Vagina (tissue), 2 donors: ENCODE measurements at regions not wholly inside any gene's neighbourhood (a gene's known extent, or its start where the extent isn't known, plus 50 kb on each side); places are given as distances from the start of the nearest gene placed in this dataset.

Source experiments
- DNase-seq, 2 donors: peaks; one replicate each; pipeline ENCODE4 v3.0.0-alpha.2; 2017; ENCODE audit errors: extremely low spot score in 2 of 2
- H3K27ac ChIP-seq: fragments of 200-600 bp; sonication (generic); one replicate; pipeline ENCODE4 v1.5.1; 2019
- H3K27me3 ChIP-seq: fragments of 200-600 bp; sonication (generic); one replicate; pipeline ENCODE4 v1.5.1; 2019
- H3K36me3 ChIP-seq, 2 donors: fragments of 200-600 bp; sonication (generic); one replicate each; pipeline ENCODE4 v1.5.1; 2017 to 2019
- H3K4me1 ChIP-seq: fragments of 200-600 bp; sonication (generic); one replicate; pipeline ENCODE4 v1.5.1; 2019
- H3K4me3 ChIP-seq, 2 donors: fragments of 200-600 bp; sonication (generic); 1 replicate in 1 of 2; 2 replicates in 1 of 2; pipeline ENCODE4 v1.5.1; 2016 to 2019
- H3K9me3 ChIP-seq: fragments of 200-600 bp; sonication (generic); one replicate; pipeline ENCODE4 v1.5.1; 2019
- CTCF ChIP-seq, 3 experiments: fragments of 450-650 bp in 2 of 3; fragments of 200-600 bp in 1 of 3; sonication (generic) in 1 of 3; IDR thresholded peaks; one replicate each; pipeline ENCODE4 v1.5.1; 2017 to 2019; ENCODE audit warnings: antibody characterized with exemption in 3 of 3, mild to moderate bottlenecking in 2 of 3, moderate library complexity in 2 of 3
- POLR2A ChIP-seq, 2 donors: fragments of 450-650 bp; IDR thresholded peaks; one replicate each; pipeline ENCODE4 v1.6.1; 2017; ENCODE audit warnings: antibody characterized with exemption in 2 of 2, mild to moderate bottlenecking in 2 of 2, moderate library complexity in 2 of 2
- POLR2AphosphoS5 ChIP-seq, 2 donors: sonication (generic); formaldehyde crosslinking; IDR thresholded peaks; one replicate each; pipeline ENCODE4 v1.9.0; 2017; ENCODE audit warnings: antibody characterized with exemption in 2 of 2, mild to moderate bottlenecking in 2 of 2, low read depth in 1 of 2; ENCODE audit not compliant: insufficient read depth in 1 of 2
- intact Hi-C: fragments of 100-400 bp; cut with DNase I; formaldehyde crosslinking; loops from one replicate; pipeline ENCODE4 v1.15.1; 2023

DNA sequence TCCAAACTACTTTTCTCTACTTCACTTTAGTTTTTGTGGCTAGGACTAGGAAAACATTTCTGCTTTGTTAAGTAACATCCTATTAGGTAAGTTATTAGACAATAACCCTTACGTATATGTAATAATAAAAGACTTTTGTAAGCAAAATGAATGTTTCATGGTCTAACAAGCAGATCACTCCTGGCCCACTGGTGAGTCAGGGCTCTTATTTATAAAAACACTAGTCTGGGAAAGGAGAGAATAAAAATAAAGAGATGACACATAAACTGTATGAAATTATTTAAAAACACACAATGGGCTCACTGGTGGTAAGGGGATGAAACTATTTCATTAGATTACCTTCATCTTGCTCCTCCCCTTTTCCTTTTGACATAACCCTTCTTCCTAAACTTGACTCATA lies 2212.2 kb upstream of the ACO1 start:
- intact Hi-C loops, result no loop called here

GRCh38 chr9:30178610-30179009 lies 2205.8 kb upstream of the ACO1 start:
- H3K27ac ChIP-seq, result no peak overlapping the region
- H3K9me3 ChIP-seq, result no peaks in the 10 kb centered on the region
- no peaks in the 10 kb centered on the region for H3K4me1 ChIP-seq
- intact Hi-C loops, result no loop called here
- H3K4me3 ChIP-seq, result no peak overlapping the region
- TF ChIP-seq POLR2A (IDR thresholded peaks at IDR 0.05) (no peak), POLR2AphosphoS5 (IDR thresholded peaks at IDR 0.05; ENCODE audit: insufficient read depth in 1 of 2, low read depth in 1 of 2) (no peak), CTCF (IDR thresholded peaks at IDR 0.05) (no peak)
- DNase-seq, result no peak
- H3K36me3 ChIP-seq, result no peaks in the 10 kb centered on the region
- no peaks in the 10 kb centered on the region for H3K27me3 ChIP-seq

More for the DNA sequence above, 2212.2 kb upstream of the ACO1 start:
- DNase-seq, result no peak
- Histone ChIP-seq H3K9me3 (no peaks in the 10 kb centered on the region), H3K27me3 (no peaks in the 10 kb centered on the region), H3K4me3 (no peak overlapping the region), H3K4me1 (no peaks in the 10 kb centered on the region), H3K36me3 (no peaks in the 10 kb centered on the region), H3K27ac (no peak overlapping the region)
- no peak for TF ChIP-seq CTCF (IDR thresholded peaks at IDR 0.05)
- no peak for TF ChIP-seq POLR2A (IDR thresholded peaks at IDR 0.05)
- no peak for TF ChIP-seq POLR2AphosphoS5 (IDR thresholded peaks at IDR 0.05; ENCODE audit: insufficient read depth in 1 of 2, low read depth in 1 of 2)

DNA sequence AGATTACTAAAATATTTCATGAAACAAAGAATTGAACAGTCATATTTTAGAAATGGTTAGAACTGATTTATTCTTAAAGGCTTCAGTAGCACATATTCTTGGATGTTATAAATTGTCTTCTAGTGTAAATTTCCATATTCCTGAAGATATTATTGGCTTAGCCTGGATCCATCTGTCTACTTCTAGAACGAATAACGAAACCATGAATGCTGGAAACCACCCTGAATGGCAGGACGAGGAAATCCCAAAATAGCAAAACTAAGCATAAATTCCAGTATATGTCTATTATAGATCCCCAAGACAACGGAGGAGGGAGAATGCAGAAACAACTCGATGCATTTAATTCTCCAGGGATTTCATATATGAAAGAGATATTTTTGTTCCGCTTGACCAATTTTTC lies 2191.0 kb upstream of the ACO1 start:
- H3K4me1 ChIP-seq, result no peaks in the 10 kb centered on the region
- H3K36me3 ChIP-seq, result no peaks in the 10 kb centered on the region
- H3K27ac ChIP-seq, result no peak overlapping the region
- intact Hi-C loops, result no loop called here
- H3K9me3 ChIP-seq, result no peaks in the 10 kb centered on the region
- H3K4me3 ChIP-seq, result no peak overlapping the region
- DNase-seq, result no peak
- H3K27me3 ChIP-seq, result no peaks in the 10 kb centered on the region
- no peak for TF ChIP-seq CTCF (IDR thresholded peaks at IDR 0.05)

- H3K36me3 ChIP-seq, result no peaks in the 10 kb centered on the region
- no peak for TF ChIP-seq POLR2A (IDR thresholded peaks at IDR 0.05)
- TF ChIP-seq POLR2AphosphoS5 (IDR thresholded peaks at IDR 0.05; ENCODE audit: insufficient read depth in 1 of 2, low read depth in 1 of 2), result no peak
- no peak for TF ChIP-seq CTCF (IDR thresholded peaks at IDR 0.05)
- no peak for DNase-seq
- H3K27me3 ChIP-seq, result no peaks in the 10 kb centered on the region
- no peak overlapping the region for H3K4me3 ChIP-seq
- H3K27ac ChIP-seq, result no peak overlapping the region
- no peaks in the 10 kb centered on the region for H3K9me3 ChIP-seq
- intact Hi-C loops, result no loop called here
- no peaks in the 10 kb centered on the region for H3K4me1 ChIP-seq
Measured at GRCh38 chr9:30196941-30197340, 2187.5 kb upstream of the ACO1 start.

DNA sequence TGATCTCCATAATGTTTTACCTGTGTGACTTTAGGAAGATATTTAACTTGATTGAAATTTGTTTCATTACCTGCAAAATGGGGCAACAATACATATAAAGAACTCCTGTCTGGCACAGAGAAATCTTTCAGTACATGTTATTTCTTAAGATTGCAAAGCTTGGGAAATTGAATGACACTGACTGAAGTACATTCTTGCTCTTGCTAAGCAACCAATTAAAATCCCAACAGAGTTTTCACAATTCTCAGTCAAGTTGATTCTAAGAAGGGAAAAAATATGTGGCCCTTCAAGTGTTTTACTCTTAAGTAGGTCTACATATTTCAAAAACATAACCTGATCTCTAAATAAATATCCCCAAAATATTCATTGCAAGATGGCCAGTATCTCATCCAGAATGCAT lies 2187.0 kb upstream of the ACO1 start:
- DNase-seq, result no peak
- Histone ChIP-seq H3K4me1 (no peaks in the 10 kb centered on the region), H3K27ac (no peak overlapping the region), H3K27me3 (no peaks in the 10 kb centered on the region), H3K4me3 (no peak overlapping the region), H3K36me3 (no peaks in the 10 kb centered on the region), H3K9me3 (no peaks in the 10 kb centered on the region)
- TF ChIP-seq POLR2AphosphoS5 (IDR thresholded peaks at IDR 0.05; ENCODE audit: insufficient read depth in 1 of 2, low read depth in 1 of 2) (no peak), CTCF (IDR thresholded peaks at IDR 0.05) (no peak), POLR2A (IDR thresholded peaks at IDR 0.05) (no peak)
- intact Hi-C loops, result no loop called here
